K562 (cell line): ENCODE measurements at regions not wholly inside any gene's neighbourhood (a gene's known extent, or its start where the extent isn't known, plus 50 kb on each side); places are given as distances from the start of the nearest gene placed in this dataset.

Experiments
- ATAC-seq: fragments of 200-7000 bp; cut with Tn5 transposase; 3 replicates; pipeline ENCODE4 v1.9.1; 2020; ENCODE audit warnings: moderate library complexity
- BruUV-seq: library from RNA; stranded (reverse); fragments of 400-500 nt; replicated peaks from 2 replicates; lab custom pipeline; 2021; lab: Mats Ljungman, UMichigan
- CTCF ChIA-PET: fragments of 300-600 bp; formaldehyde crosslinking; extraction: SDS; loops from one replicate; lab custom pipeline; 2021; ENCODE audit warnings: low intra/inter-chr PET ratio; lab: Yijun Ruan, JAX
- POLR2A ChIA-PET: fragments of 300-600, 350-650 bp; sonication (Branson Sonifier 250); formaldehyde crosslinking; extraction: SDS; loops from one replicate; lab custom pipeline; 2021; ENCODE audit warnings: antibody characterized with exemption, inconsistent platforms; lab: Yijun Ruan, JAX
- DNase-seq, 4 experiments: peaks; one replicate each; pipeline versions ENCODE4 v3.0.0 to v3.0.0-alpha.2; 2011 to 2018; ENCODE audit warnings: low spot score in 3 of 4, mixed read lengths in 3 of 4; ENCODE audit errors: extremely low read depth in 1 of 4
- FAIRE-seq: peaks from 2 replicates; lab custom pipeline; 2011; peaks lifted over from hg19 to GRCh38; lab: Jason Lieb, UNC
- H2AFZ ChIP-seq: 2 replicates; pipeline ENCODE4 v1.6.0; 2011; ENCODE audit warnings: low read depth, low read length, control low read depth, inconsistent platforms
- H3K27ac ChIP-seq: fragments of 200-600 bp; 3 replicates; pipeline ENCODE4 v1.8.0; 2011; ENCODE audit warnings: low read depth, mild to moderate bottlenecking, control low read depth, inconsistent platforms, low read length, moderate library complexity, mixed read lengths; ENCODE audit errors: extremely low read depth
- H3K27me3 ChIP-seq, 2 experiments: fragments of 300-600 bp in 1 of 2; 2 replicates in 1 of 2; 3 replicates in 1 of 2; pipeline versions ENCODE4 v1.6.0 to v1.8.0; 2011; ENCODE audit warnings: inconsistent platforms in 2 of 2, low read length in 2 of 2, mild to moderate bottlenecking in 1 of 2, mixed read lengths in 1 of 2, moderate library complexity in 1 of 2; ENCODE audit not compliant: control insufficient read depth in 2 of 2, insufficient read depth in 2 of 2
- H3K36me3 ChIP-seq: fragments of 300-600 bp; 3 replicates; pipeline ENCODE4 v1.8.0; 2011; ENCODE audit warnings: mild to moderate bottlenecking, low read length, inconsistent platforms; ENCODE audit not compliant: control insufficient read depth, insufficient read depth
- H3K4me1 ChIP-seq, 2 experiments: fragments of 200-600 bp in 1 of 2; replicated peaks in 1 of 2; 2 replicates in 1 of 2; 3 replicates in 1 of 2; pipeline versions ENCODE4 v1.5.1 to v1.8.0; 2011; ENCODE audit warnings: inconsistent platforms in 2 of 2, low read length in 2 of 2, mild to moderate bottlenecking in 1 of 2, mixed read lengths in 1 of 2, moderate library complexity in 1 of 2; ENCODE audit not compliant: control insufficient read depth in 2 of 2, insufficient read depth in 2 of 2
- H3K4me2 ChIP-seq: 2 replicates; pipeline ENCODE4 v1.6.1; 2011; ENCODE audit warnings: low read length, control low read depth, inconsistent platforms, mixed read lengths; ENCODE audit not compliant: insufficient read depth
- H3K4me3 ChIP-seq: fragments of 200-600 bp; sonication (generic), shearing (Covaris generic); 2 replicates; pipeline ENCODE4 v1.5.1; 2016; ENCODE audit warnings: control low read depth, inconsistent platforms
- H3K79me2 ChIP-seq: fragments of 200-600 bp; 3 replicates; pipeline ENCODE4 v1.8.0; 2011; ENCODE audit warnings: low read length, inconsistent platforms; ENCODE audit not compliant: control insufficient read depth, insufficient read depth
- H3K9ac ChIP-seq, 2 experiments: 2 replicates each; pipeline versions ENCODE4 v1.6.0 to v1.6.1; 2011; ENCODE audit warnings: low read depth in 2 of 2, low read length in 2 of 2, control low read depth in 1 of 2, inconsistent platforms in 1 of 2, mild to moderate bottlenecking in 1 of 2, mixed read lengths in 1 of 2; ENCODE audit not compliant: insufficient read depth in 1 of 2
- H3K9me1 ChIP-seq: one replicate; pipeline ENCODE4 v1.6.0; 2011; ENCODE audit warnings: inconsistent platforms, mild to moderate bottlenecking, low read length, moderate library complexity; ENCODE audit not compliant: control insufficient read depth, insufficient read depth
- H3K9me3 ChIP-seq: replicated peaks from 2 replicates; pipeline ENCODE4 v1.5.1; 2011; ENCODE audit warnings: low read depth, low read length, inconsistent platforms; ENCODE audit not compliant: control insufficient read depth, insufficient read depth
- H4K20me1 ChIP-seq: replicated peaks from 2 replicates; pipeline ENCODE4 v1.6.1; 2011; ENCODE audit warnings: low read length, inconsistent platforms, mixed read lengths; ENCODE audit not compliant: control insufficient read depth, insufficient read depth
- COPS2 ChIP-seq: fragments of 450-650 bp; conservative IDR thresholded peaks from 2 replicates; pipeline ENCODE4 v1.6.1; 2016; ENCODE audit warnings: mild to moderate bottlenecking, moderate library complexity
- FOXK1 ChIP-seq: sonication (generic); formaldehyde crosslinking; IDR thresholded peaks from 2 replicates; pipeline ENCODE4 v1.8.0; 2022; ENCODE audit warnings: missing genetic modification reagents, mild to moderate bottlenecking, borderline replicate concordance
- HNRNPK ChIP-seq: fragments of 200-400 bp; formaldehyde crosslinking; IDR thresholded peaks from one replicate; pipeline ENCODE4 v1.6.1; 2018; ENCODE audit warnings: mild to moderate bottlenecking, low read depth, low read length; ENCODE audit not compliant: poor library complexity, severe bottlenecking
- POLR3G ChIP-seq: IDR thresholded peaks from 2 replicates; pipeline ENCODE4 v1.6.1; 2011; ENCODE audit not compliant: insufficient read length, insufficient replicate concordance; ENCODE audit errors: extremely low read depth
- REST ChIP-seq, 2 experiments: fragments of 450-650 bp; formaldehyde crosslinking in 1 of 2; IDR thresholded peaks; 2 replicates each; pipeline versions ENCODE4 v1.4.0 to v1.6.1; 2014 to 2020; ENCODE audit warnings: mild to moderate bottlenecking in 2 of 2, borderline replicate concordance in 1 of 2, low read depth in 1 of 2
- RUNX1 ChIP-seq: sonication (generic); IDR thresholded peaks from 2 replicates; pipeline ENCODE4 v1.6.1; 2016; ENCODE audit warnings: antibody characterized with exemption, low read depth
- ZNF184 ChIP-seq: sonication (generic); formaldehyde crosslinking; IDR thresholded peaks from 2 replicates; pipeline ENCODE4 v1.5.0; 2020; ENCODE audit warnings: missing genetic modification reagents
- WGBS: fragments of 100-300 bp; shearing (Covaris generic); methylation state at CpG from one replicate; pipeline ENCODE4 v1.1.6; 2016; ENCODE audit warnings: low coverage, mixed read lengths; ENCODE audit not compliant: insufficient coverage; ENCODE audit errors: missing lambda C conversion rate; 5-methylcytosine and 5-hydroxymethylcytosine counted together
- in situ Hi-C: fragments of 300-500 bp; cut with MboI; formaldehyde crosslinking; loops from 4 replicates; pipeline ENCODE4 v1.15.0; 2018; ENCODE audit warnings: inconsistent platforms, mixed read lengths
- intact Hi-C: fragments of 100-400 bp; cut with micrococcal nuclease; formaldehyde crosslinking; loops from 2 replicates; pipeline ENCODE4 v1.14.2; 2022

- no peak overlapping the region for H3K4me2 ChIP-seq
- ChIA-PET POLR2A (interaction anchor here (0.5 kb wide), 1 partner anchor 178 kb away, joined by 3 read pairs; no protein-coding TSS in a partner anchor), CTCF (no interaction called here)
- no peaks in the 10 kb centered on the region for H4K20me1 ChIP-seq
- no peaks in the 10 kb centered on the region for H3K4me1 ChIP-seq
- H3K79me2 ChIP-seq = no peaks in the 10 kb centered on the region
- H3K9ac ChIP-seq = no peak overlapping the region
- no peaks in the 10 kb centered on the region for H3K27me3 ChIP-seq
- intact Hi-C loops (no loop called here), in situ Hi-C loops (no loop called here)
- ATAC-seq = no peak
- H3K4me3 ChIP-seq = no peak overlapping the region
- no peaks in the 10 kb centered on the region for H3K9me3 ChIP-seq
- no peaks in the 10 kb centered on the region for H3K9me1 ChIP-seq
- TF ChIP-seq ZNF184 (CRISPR knock-in tag) (no peak), FOXK1 (no peak), RUNX1 (no peak), COPS2 (no peak), REST (IDR thresholded peaks at IDR 0.05; ENCODE audit: borderline replicate concordance) (no peak), REST (CRISPR knock-in tag; IDR thresholded peaks at IDR 0.05; ENCODE audit: low read depth) (no peak), POLR3G (no peak), HNRNPK (no peak)
- no peak overlapping the region for H2AFZ ChIP-seq
- BruUV-seq = no TSS peak
- 0% methylated on average over 2 of the region's 2 CpGs for WGBS
- no peak for FAIRE-seq
- no peaks in the 10 kb centered on the region for H3K36me3 ChIP-seq
- no peak overlapping the region for H3K27ac ChIP-seq
- DNase-seq = no peak
These were observed 847.2 kb downstream of the TDRD15 start for GRCh38 chr2:21970971-21971370.
